ENCODE measurements at regions not wholly inside any gene's neighbourhood (a gene's known extent, or its start where the extent isn't known, plus 50 kb on each side); places are given as distances from the start of the nearest gene placed in this dataset.

DNA sequence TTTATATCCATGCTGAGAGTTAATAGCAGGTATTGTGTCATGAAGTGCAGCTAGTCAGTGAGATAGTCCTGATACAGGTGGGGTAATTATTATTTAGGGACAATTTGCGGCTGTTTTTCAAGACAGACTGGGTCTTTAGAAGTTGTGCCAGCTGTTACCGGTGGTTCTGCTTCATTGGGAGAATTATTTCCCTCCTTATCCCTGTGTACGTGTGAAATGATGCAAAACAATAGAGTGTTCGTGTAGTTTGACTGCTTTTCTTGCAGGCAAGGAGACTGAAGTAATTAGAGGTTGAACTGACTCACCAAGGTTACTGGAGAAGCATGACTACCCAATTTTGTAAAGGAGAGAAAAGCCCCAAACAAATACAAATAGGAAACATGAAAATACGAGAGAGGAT lies 101.7 kb downstream of the ARRDC3 start:
- CTCF ChIA-PET = no interaction called here
- POLR2A ChIA-PET (ENCODE audit: unreplicated experiment) = interaction anchor here (0.8 kb wide), 1 partner anchor 36 kb away, joined by 8 read pairs; no protein-coding TSS in a partner anchor
- H3K4me1 ChIP-seq (replicated peaks; ENCODE audit: insufficient read depth) = peaks cover 60% of the 10 kb centered on the region
- peaks cover 45% of the 10 kb centered on the region for H3F3A ChIP-seq (ENCODE audit: insufficient read depth, low read depth)
- DNase-seq = peak in 1 of 2 experiments; percentile 93
- H3K27ac ChIP-seq = peak overlapping the region; percentile 97
- peak overlapping the region; percentile 70; the same call in 1 of the 2 replicates for H3K4me3 ChIP-seq
- no peaks in the 10 kb centered on the region for H3K27me3 ChIP-seq (ENCODE audit: insufficient read depth, low read depth)
- H3K9me3 ChIP-seq (ENCODE audit: insufficient read depth, low read depth) = no peaks in the 10 kb centered on the region; the same call in 1 of the 2 replicates
- H3K4me2 ChIP-seq = peak overlapping the region; percentile 95
- no peak overlapping the region for H2AFZ ChIP-seq
- intact Hi-C loops (cut with micrococcal nuclease; ENCODE audit: unreplicated experiment) = loop anchor here (2.0 kb wide), 1 partner anchor 119 kb away; no protein-coding TSS in a partner anchor
- H3K79me2 ChIP-seq (ENCODE audit: low read depth) = no peaks in the 10 kb centered on the region
- no peak for TF ChIP-seq EZH2 (IDR thresholded peaks at IDR 0.05; ENCODE audit: low read depth)
- TF ChIP-seq, protein P1, sequence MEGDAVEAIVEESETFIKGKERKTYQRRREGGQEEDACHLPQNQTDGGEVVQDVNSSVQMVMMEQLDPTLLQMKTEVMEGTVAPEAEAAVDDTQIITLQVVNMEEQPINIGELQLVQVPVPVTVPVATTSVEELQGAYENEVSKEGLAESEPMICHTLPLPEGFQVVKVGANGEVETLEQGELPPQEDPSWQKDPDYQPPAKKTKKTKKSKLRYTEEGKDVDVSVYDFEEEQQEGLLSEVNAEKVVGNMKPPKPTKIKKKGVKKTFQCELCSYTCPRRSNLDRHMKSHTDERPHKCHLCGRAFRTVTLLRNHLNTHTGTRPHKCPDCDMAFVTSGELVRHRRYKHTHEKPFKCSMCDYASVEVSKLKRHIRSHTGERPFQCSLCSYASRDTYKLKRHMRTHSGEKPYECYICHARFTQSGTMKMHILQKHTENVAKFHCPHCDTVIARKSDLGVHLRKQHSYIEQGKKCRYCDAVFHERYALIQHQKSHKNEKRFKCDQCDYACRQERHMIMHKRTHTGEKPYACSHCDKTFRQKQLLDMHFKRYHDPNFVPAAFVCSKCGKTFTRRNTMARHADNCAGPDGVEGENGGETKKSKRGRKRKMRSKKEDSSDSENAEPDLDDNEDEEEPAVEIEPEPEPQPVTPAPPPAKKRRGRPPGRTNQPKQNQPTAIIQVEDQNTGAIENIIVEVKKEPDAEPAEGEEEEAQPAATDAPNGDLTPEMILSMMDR (conservative IDR thresholded peaks at IDR 0.05) = no peak
- no peaks in the 10 kb centered on the region for H4K20me1 ChIP-seq (ENCODE audit: insufficient read depth)
- H3K9me2 ChIP-seq (ENCODE audit: insufficient read depth) = no peaks in the 10 kb centered on the region
- H3K36me3 ChIP-seq (ENCODE audit: low read depth) = no peaks in the 10 kb centered on the region
- no TSS peak for BruUV-seq (replicated peaks)

DNA sequence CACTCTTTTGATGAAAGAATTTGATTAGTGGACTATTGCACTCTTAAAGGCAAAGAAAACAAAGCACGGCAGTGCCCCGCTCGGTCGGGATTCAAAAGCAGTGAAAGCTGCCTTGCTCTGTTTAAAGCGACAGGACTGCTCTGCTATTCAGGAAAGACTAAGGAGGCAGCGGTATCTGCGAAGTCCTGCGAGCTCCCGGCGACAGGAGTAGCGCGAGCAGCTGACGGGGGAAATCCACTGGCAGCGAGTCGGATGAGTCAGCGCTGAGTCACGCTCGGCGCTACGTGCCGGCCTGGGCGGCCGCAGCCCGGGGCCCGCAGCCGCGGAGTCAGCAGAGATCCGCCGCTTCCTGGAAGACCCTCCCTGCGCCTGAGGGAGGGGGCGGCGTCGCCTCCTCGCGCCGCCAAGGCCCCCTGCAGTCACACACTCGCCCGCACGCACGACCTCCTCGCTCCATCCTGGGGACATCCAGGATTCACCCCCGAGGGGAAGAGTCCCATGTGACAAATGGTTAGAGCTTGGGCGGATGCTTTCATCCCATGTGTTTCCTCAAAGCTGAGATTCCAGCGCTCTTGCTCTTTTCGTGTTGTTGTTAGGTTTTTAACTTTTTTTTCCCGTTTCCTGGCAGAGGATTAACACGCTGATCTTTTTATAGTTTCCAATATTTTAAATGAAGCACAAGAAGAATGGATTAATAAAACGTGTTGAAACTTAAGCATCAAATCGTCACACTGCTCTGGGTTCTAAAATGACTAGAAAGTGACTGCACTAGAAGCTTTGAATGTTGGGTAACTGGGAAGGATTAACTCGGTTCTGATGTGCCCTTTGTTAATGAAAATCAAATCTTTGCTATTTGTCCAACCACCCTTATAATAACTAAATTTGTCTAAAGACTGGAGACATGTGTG lies 102.5 kb downstream of the ARRDC3 start:
- TF ChIP-seq EZH2 (IDR thresholded peaks at IDR 0.05; ENCODE audit: low read depth) = no peak
- TF ChIP-seq, protein P1 (conservative IDR thresholded peaks at IDR 0.05) = 0 out of 2 replicates have a peak, but pooled peaks have one; percentile 22
- no peaks in the 10 kb centered on the region; the same call in 1 of the 2 replicates for H3K9me3 ChIP-seq (ENCODE audit: insufficient read depth, low read depth)
- H3K4me1 ChIP-seq (replicated peaks; ENCODE audit: insufficient read depth) = peaks cover 60% of the 10 kb centered on the region
- intact Hi-C loops (cut with micrococcal nuclease; ENCODE audit: unreplicated experiment) = loop anchor here (1.0 to 2.0 kb wide), 4 partner anchors 16 to 179 kb away; partner anchors contain the start of gene ARRDC3
- no peaks in the 10 kb centered on the region for H3K27me3 ChIP-seq (ENCODE audit: insufficient read depth, low read depth)
- POLR2A ChIA-PET (ENCODE audit: unreplicated experiment) = interaction anchor here (0.6 to 1.2 kb wide), 5 partner anchors 13 to 102 kb away, joined by 5 to 21 read pairs (median 8); no protein-coding TSS in a partner anchor
- H4K20me1 ChIP-seq (ENCODE audit: insufficient read depth) = no peaks in the 10 kb centered on the region
- H2AFZ ChIP-seq = peak overlapping the region; percentile 85
- H3K4me2 ChIP-seq = peak overlapping the region; percentile 95
- no peaks in the 10 kb centered on the region for H3K9me2 ChIP-seq (ENCODE audit: insufficient read depth)
- CTCF ChIA-PET = interaction anchor here (0.6 to 1.2 kb wide), 2 partner anchors 15 to 19 kb away, joined by 4 to 9 read pairs; no protein-coding TSS in a partner anchor
- H3K4me3 ChIP-seq = peak overlapping the region; percentile 70
- no peaks in the 10 kb centered on the region for H3K36me3 ChIP-seq (ENCODE audit: low read depth)
- BruUV-seq (replicated peaks) = TSS peak; percentile 74
- no peaks in the 10 kb centered on the region for H3K79me2 ChIP-seq (ENCODE audit: low read depth)
- peak overlapping the region; percentile 97 for H3K27ac ChIP-seq
- peaks cover 47% of the 10 kb centered on the region for H3F3A ChIP-seq (ENCODE audit: insufficient read depth, low read depth)
- peak; percentile 94 for DNase-seq

DNA sequence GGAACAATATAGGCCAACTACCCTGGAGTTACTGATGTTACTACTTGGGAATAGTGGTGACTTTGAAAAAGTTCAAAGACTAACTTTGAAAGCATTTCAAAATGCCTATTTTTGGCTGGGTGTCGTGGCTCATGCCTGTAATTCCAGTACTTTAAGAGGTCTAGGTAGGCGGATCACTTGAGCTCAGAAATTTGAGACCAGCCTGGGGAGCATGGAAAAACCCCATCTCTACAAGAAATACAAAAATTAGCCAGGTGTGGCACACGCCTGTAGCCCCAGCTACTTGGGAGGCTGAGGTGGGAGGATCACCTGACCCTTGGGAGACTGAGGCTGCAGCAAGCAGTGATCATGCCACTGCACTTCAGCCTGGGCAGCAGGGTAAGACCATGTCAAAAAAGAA lies 105.3 kb downstream of the ARRDC3 start:
- H3K9me2 ChIP-seq (ENCODE audit: insufficient read depth) = 0 out of 2 replicates have a peak, but pooled peaks cover 3% of the 10 kb centered on the region
- H2AFZ ChIP-seq = no peak overlapping the region
- H3K79me2 ChIP-seq (ENCODE audit: low read depth) = no peaks in the 10 kb centered on the region
- ChIA-PET POLR2A (ENCODE audit: unreplicated experiment) (no interaction called here), CTCF (no interaction called here)
- BruUV-seq (replicated peaks) = no TSS peak
- no peak for DNase-seq
- H3K4me1 ChIP-seq (replicated peaks; ENCODE audit: insufficient read depth) = peaks cover 37% of the 10 kb centered on the region
- H4K20me1 ChIP-seq (ENCODE audit: insufficient read depth) = no peaks in the 10 kb centered on the region
- no peak overlapping the region for H3K4me3 ChIP-seq
- peaks cover 33% of the 10 kb centered on the region for H3F3A ChIP-seq (ENCODE audit: insufficient read depth, low read depth)
- TF ChIP-seq, protein P1 (conservative IDR thresholded peaks at IDR 0.05) = no peak
- no peak for TF ChIP-seq EZH2 (IDR thresholded peaks at IDR 0.05; ENCODE audit: low read depth)
- H3K9me3 ChIP-seq (ENCODE audit: insufficient read depth, low read depth) = no peaks in the 10 kb centered on the region
- H3K27me3 ChIP-seq (ENCODE audit: insufficient read depth, low read depth) = no peaks in the 10 kb centered on the region
- no peak overlapping the region for H3K4me2 ChIP-seq
- H3K27ac ChIP-seq = peak overlapping the region; percentile 61; the same call in 1 of the 2 replicates
- H3K36me3 ChIP-seq (ENCODE audit: low read depth) = no peaks in the 10 kb centered on the region
- intact Hi-C loops (cut with micrococcal nuclease; ENCODE audit: unreplicated experiment) = loop anchor here (5.0 kb wide), 1 partner anchor 51 kb away; no protein-coding TSS in a partner anchor
